Inferior parietal cortex (tissue), 1 donor: ENCODE measurements at regions not wholly inside any gene's neighbourhood (a gene's known extent, or its start where the extent isn't known, plus 50 kb on each side); places are given as distances from the start of the nearest gene placed in this dataset.

Experiments
- DNase-seq: peaks from one replicate; pipeline ENCODE4 v3.0.0-alpha.2; 2016; ENCODE audit errors: extremely low spot score

DNA sequence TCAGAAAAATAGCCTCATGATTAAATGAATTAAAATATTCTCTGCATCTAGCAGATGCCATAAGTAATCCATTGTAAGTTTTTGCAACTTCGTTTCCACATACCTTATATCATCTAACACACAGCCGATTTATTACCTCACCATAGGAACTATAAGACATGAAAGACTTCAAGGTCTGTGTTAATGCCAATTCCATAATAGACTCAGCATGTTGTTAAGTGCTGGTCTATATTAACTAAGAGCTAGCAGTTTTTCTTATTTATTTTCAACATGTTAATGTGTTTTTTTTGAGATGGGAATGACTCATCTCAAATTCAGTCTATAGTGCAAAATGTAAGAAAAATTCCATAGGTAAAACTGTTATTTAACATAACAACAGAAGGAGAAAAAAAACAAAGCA lies 243.9 kb upstream of the GULP1 start:
- no peak for DNase-seq

DNA sequence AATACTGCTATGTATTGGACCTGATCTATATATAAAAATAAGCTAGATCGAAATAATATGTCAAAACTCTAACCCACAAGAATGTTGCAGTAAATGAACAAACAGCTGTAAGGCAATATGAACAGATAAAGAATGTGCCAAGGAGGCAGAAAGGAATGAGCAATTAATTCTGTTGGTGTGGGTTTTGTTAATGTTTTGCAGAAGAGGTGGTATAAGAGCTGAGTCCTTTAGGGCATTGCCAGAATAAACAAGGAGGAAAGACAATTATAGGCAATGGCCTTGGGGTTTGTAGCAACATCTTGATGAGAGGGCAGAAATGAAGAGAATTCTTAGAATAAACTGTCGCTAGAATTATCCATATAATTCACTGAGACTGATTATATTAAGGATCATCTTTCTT lies 240.9 kb upstream of the GULP1 start:
- DNase-seq = no peak

DNA sequence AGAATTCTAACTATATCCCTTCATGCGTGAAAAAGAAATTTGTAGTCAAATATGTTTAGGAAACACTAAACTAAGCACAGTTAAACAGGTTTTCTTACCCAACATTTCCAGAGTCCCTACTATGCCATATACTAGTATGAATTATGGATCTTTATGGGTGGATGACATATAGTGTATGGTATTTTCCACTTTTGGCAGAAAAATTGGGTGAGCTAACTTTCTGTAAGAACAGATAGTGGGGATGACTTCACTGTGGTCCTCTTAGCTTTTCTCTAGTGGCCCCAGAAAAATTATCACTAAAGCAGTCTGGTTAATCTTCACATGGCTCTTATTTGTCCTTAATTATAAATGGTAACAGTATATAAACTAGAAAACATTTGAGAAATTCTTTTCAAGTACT lies 240.0 kb upstream of the GULP1 start:
- DNase-seq = no peak

DNA sequence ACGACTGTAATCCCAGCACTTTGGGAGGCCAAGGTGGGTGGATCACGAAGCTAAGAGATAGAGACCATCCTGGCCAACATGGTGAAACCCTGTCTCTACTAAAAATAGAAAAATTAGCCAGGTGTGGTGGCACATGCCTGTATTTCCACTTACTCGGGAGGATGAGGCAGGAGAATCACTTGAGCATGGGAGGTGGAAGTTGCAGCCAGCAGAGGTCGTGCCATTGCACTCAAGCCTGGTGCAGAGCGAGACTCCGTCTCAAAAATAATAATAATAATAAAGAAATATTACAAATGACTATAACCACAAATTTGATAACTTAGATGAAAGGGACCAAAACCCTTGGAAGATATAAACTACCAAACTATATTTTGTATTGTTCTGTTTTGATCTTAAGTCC lies 226.3 kb upstream of the GULP1 start:
- DNase-seq = no peak

DNA sequence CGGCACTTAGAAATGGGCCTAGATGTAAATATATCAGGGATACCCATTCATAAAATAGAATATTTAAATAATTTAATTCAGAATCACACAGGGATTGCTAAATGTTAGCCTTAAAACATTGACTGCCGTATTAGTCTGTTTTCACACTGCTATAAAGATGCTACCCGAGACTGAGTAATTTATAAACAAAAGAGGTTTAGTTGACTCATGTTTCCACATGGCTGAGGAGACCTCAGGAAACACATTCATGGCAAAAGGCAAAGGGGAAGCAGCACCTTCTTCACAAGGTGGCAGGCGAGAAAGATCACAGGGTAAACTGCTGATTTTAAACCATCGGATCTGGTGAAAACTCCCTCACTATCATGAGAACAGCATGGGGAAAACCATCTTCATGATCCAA lies 223.6 kb upstream of the GULP1 start:
- no peak for DNase-seq

DNA sequence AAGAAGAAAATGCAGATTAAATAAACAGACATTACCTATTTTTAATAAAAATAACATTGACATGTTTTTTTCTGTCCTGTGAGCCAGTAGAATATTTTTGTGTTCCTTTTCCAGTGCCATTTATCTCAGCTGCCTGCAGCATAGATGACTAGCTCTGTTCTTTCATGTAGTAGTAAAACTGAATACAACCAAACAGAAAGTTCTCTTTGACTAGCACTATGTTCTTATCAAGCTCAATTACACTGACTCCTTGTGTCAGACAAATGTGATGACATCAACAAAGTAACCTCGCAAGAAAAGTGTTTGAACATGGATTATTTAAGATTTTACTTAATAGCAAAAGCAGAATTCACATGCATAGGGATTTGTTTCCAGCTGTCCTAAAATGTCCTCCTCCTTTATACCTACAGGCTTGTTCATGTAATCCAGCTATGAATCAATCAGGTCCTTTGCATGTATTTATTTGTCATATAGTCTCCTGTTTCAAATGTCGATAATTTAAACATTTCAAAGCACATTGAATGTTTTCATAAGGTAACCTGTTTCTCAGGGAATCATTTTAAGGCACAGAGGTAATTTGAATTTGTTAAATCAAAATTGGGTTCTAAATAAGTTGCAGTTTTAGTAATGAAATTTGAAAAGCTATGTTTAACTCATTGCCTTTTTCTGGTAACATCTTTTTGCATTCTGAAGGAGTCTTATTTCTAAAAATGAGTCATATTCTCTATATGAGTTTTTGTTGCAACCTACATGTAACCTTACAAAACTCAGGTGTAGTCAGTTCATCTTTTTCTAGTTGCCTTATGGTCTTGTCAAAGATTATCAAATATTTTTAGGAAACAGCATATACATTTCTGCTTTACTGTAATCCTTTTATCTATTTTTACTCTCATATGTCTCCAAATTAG lies 215.3 kb upstream of the GULP1 start:
- no peak for DNase-seq

DNA sequence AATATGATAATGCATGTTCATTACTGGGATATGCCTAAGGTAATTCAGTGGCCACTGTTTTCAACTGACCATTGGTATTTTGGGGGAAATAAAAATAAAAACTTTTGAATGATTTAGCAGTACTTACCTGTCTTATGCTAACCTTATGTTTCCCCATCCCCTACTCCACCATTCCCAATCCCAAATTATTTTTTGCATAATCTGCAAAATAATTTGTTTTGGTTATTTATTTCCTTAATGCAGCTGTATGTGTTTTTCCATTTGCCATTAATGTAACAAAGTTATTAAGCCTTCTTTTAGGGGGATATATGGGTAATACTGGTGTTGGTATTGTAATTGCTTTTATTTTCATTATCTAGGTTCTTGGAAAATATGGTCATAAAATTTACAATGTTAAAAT lies 213.9 kb upstream of the GULP1 start:
- no peak for DNase-seq

DNA sequence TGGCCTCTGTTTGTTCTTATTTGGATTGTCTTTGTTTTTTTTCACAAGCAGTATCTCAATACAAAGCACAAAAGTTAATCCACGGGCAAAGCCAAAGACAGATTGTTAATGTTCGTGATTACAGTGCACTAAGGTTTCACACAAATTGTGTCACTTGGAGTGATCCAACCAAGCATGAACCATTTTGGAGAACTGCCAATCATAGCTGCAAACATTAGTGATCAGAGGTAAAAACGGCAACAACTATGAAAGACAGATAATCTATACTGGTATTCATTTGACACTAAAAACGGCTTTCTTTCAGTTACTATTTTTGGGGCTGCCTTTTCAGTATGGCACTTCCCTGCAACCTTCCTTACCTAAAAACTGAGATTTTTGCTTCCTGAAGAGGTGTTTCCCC lies 213.1 kb upstream of the GULP1 start:
- DNase-seq = no peak

DNA sequence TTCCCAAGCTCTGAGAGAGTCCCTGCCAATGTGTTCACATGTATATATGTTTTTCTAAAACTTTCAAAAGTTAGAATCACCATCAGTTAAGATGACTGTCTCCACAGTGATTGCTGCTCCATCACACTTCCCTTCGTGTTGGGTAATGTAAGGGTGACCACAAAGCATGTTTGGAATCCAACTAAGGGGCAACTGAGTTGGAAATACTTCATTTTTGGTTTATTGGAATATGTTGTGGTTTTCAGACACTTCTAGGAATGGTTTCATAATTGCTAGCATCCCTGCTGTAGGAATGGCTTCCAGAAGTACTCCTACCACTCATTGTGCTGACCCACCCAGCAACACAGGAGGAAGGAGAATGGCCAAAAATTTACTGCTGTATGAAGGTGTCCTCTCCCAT lies 212.5 kb upstream of the GULP1 start:
- no peak for DNase-seq

DNA sequence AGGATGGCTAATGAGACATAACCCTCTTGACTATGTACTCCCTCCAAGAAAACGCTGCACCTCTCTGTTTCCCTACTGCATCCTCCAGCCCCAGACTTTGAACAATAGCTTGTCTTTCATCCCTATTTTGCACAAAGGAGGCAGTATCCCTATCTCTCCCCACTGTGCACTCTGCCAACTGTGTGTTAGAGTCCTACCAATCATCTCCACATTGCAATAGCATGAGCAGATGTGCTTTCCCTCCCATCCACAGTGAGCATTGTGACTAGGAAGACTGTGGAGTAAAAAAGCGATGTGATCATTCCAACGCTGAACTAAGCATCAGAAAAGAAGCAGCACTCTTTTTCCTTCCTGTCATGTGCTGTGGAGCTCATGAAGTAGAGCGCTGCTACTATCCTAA lies 206.3 kb upstream of the GULP1 start:
- peak; percentile 72 for DNase-seq

DNA sequence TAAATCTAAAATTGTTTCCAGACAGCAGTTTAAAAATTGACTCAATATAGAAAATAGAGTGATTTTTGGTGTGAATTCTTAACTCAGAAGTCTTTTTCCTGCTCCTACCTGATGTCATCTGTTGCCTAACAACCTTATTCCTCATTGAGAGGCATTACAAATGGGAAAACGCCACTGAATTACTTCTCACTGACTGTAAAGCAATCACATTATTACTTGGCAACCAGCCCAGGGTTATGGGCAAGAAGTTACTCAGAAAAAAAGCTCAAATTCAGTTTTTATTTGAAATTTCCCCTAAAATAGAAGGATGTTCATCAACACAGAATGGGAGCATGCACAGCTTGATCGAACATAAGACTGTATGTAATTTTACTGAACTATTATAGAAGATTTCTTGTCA lies 201.8 kb upstream of the GULP1 start:
- DNase-seq = no peak

DNA sequence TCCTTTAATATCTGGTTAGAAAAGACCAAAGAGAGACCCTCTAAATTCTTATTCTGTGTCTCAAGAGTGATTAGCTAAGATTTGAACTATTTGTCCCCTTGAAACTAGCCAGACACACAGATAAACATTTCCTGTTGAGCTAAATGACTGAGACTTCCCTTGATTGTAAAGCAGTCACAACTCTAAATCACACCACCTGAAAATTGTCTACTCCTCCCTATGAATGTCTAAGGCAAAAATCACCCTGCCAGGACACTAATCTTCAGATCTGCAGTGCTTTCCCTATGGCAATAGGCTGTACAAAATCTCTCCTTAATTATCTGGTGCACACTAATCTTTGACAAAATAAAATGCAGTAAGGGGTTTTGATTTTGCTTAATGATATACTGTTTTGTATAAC lies 200.5 kb upstream of the GULP1 start:
- no peak for DNase-seq

DNA sequence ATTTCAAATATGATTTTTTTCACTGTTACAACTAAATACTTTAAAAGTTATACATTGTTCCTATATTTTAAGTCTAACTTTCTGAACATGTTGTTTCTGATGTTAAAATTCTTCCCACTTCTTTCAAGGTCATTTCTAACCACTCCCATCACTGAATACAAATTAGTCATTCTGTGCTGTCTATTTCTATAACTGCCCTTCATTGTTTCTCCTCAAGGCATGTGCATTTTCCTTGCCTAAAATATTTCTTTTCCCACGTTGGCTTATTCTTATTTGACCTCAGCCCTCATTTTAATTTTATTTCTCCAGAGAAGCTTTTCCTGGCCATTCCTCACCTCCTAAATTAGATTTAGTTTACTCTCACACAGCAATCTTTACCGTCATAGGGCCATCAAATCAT lies 198.9 kb upstream of the GULP1 start:
- no peak for DNase-seq

DNA sequence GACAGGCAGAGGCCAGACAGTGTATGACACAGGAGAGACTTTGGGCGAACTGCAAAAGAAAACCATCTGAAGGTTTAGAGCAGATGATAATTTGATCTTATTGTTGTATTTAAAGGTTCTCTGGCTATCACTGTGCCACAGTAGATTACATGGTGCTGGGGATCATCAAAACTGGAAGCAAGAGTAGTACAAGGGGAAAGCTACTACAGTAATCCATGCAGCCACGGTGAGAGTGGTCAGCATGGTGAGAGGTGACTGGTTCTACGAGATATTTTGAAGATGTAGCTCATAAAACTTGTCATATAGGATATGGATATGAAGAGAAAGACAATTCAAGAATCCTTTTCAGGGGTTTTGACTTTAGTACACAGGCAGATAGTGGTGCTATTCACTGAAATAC lies 194.8 kb upstream of the GULP1 start:
- DNase-seq = no peak

DNA sequence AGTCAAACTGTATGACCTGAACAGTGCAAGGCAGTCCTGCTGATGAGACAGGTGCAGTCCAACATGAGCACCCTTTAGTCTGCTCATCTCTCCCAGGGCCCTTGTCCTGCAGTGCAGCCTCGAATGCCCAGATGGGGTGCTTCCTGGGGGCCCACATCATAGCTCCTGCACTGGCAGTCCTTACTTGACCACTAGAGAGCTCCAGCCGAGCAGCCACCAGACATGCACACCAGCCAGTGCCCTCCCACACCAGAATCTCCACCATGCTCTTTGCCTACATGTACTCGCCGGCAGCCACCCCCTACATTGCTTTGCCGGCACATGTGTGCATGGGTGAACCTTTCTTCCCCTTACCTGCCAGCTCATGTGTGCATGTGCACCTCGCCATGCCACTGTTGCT lies 188.8 kb upstream of the GULP1 start:
- no peak for DNase-seq

DNA sequence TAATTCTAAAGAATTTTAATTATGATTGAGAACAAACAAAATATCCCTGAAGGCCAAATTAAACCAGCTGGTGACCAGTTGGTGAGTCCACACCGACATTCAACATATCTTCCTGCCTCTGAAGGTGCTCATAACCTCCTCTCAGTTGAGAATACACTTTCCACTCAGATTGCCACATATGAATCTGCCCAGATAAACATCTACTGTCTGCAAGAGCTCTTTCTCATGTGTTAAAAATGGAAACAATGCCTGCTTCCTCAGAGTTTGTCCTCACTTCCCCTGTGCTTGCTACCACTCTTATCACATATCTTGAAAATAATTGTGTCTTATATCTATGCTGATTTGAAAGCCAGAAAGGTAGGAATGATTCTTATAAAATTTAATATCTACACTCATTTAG lies 177.7 kb upstream of the GULP1 start:
- DNase-seq = no peak

DNA sequence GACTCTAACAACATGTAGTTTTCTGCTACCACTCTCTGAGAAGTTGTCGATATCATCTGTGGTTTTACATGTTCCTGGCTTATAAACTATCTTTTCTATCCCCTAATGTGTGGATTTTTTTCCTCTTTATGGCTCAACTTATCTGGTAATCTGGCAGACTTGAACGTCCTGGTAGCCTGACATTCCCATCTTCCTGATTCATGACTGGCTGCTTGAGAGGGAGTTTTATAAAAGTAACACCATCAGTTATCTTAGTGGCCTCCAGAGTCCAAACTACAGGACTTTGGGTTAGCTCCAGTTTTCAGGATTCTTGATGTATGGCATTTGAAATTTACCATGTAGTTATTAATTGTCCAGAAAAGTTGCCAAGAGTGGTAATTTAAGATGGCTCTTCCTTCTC lies 174.0 kb upstream of the GULP1 start:
- no peak for DNase-seq

DNA sequence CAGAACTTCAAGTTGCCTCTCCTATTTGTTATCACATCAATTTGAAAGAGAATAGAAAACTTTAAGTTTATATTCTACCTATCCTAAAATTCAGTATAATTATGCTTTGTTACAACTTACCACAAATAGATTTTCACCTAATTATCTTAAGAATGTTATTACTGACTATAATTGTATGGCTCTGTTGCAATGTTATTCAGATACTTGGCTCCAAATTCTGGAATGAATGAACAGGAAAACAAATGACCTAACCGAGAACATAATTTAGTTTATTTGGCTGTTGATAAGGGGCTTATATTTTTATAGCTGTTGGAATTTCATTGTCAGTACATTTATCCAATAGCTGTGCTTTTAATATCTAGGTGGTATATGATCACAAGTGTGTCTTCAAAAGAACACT lies 173.2 kb upstream of the GULP1 start:
- no peak for DNase-seq

DNA sequence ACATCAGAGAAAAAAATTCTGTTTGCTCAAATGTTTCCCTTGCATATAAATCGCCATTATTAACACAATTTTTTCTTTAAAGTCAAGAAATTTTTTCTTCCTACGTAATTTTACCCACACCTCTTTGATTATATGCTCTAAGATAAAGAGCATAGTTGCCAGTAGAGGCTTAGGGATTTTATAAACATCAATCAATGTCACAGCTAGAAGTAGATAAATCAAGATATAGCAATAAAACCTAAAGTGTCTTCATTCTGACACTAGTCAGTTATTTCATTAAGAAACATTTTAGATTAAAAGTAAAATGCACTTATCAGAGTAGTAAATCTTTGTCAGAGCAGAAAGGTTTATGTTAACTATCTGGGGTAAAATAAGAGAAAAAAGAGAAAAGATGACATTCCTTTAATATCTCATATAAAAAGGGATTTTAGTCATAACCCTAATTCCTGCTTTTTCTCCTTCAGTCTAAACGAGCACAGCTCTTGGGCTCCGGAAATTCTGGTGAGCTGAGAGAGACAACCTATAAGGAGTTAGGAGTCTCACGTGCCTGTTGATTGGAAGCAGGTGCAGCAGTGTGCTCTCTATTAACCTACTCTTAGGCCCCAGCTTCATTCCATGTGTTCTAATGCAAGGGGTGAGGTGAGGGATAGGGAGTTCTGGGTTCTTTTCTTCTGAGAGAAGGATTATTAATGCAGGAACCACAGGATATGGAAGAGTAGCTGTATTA lies 172.4 kb upstream of the GULP1 start:
- no peak for DNase-seq

DNA sequence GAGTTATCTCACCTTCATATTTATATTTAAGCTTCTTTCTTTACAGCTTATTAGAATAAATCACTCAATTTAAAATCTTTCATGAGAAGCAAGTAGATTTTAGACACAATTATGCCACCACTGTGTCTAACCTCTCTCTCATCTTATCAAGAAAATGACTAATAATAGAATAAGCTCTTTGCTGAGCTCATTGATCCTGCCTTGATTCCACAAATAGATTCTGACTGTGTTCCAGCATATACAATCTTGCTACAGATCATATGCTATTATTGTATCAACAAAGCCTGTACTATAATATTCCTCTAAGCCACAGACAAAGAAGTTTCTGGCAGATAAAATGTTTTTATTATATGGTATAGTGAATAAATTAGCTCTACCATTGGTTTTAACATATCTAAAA lies 168.7 kb upstream of the GULP1 start:
- no peak for DNase-seq

DNA sequence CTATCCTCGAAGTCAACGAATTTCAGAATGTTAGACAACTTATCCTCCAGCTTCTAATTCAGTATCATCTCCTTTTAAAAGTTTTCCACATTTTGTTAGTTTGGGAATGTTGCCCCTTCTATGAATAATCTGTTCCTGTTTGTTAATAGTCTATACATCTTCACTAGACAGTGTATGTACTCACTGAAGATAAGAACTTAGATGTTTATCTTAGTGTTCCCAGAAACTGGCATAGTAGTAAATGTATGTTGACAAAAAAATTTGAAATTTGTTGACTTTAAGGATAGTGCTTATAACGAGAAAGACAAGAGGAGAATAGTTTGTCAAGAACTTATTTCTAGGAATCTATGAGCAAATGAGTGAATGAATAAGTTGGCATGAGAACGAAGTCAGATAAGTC lies 162.0 kb upstream of the GULP1 start:
- no peak for DNase-seq

DNA sequence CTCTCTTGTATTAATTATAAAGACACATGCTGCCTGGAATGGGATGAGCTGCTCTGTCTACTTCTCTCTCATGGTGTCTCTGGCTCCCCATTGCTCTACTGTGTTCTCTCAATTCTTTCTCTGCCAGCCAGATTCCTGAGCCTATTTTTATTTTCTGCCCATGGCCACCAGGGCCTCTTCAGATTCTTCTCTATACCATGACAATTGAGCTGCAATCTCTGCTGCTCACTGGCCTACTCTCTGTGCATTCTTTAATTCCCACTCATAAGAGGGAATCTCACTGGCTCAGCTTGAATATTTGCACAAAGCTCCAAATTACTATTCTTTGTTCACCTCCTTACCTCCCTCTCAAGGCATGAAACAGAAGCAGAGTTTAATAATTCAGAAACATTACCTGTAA lies 161.4 kb upstream of the GULP1 start:
- no peak for DNase-seq

DNA sequence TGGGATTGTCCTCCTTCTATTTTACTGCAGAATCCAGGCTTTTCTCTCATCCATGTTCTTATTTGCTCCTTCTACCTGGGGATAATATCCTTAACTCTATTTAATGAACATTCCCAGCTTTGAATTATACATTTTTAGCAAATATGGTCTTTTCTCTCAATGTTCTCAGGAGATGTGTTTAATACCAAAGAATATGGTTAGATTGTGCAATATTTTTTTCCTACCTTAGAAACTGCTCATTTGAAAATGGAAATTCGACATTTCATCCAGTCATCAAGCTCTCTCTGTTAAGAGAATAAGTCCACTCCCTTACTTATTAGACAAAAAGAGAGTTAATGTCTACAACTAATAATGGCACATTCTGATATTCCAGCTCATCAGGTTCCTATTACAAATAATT lies 160.4 kb upstream of the GULP1 start:
- DNase-seq = no peak
